GM06990 (cell line): ENCODE measurements at regions not wholly inside any gene's neighbourhood (a gene's known extent, or its start where the extent isn't known, plus 50 kb on each side); places are given as distances from the start of the nearest gene placed in this dataset.

Source experiments
- DNase-seq: peaks from one replicate; pipeline ENCODE4 v3.0.0-alpha.2; 2011; ENCODE audit not compliant: insufficient read length; ENCODE audit errors: extremely low read depth
- H3K27me3 ChIP-seq: replicated peaks from 2 replicates; pipeline ENCODE4 v1.6.0; 2011; ENCODE audit warnings: low read length; ENCODE audit not compliant: control insufficient read depth, insufficient read depth
- H3K36me3 ChIP-seq: 2 replicates; pipeline ENCODE4 v1.5.1; 2011; ENCODE audit warnings: low read length; ENCODE audit not compliant: control insufficient read depth, insufficient read depth
- H3K4me3 ChIP-seq: replicated peaks from 2 replicates; pipeline ENCODE4 v1.5.1; 2011; ENCODE audit warnings: low read depth, mild to moderate bottlenecking, control low read depth, low read length
- TF ChIP-seq, protein P1 (sequence below): IDR thresholded peaks from 2 replicates; pipeline ENCODE4 v1.5.1; 2011; ENCODE audit warnings: low read length, control low read depth, mild to moderate bottlenecking, inconsistent platforms; ENCODE audit not compliant: insufficient read depth, poor library complexity, severe bottlenecking

DNA sequence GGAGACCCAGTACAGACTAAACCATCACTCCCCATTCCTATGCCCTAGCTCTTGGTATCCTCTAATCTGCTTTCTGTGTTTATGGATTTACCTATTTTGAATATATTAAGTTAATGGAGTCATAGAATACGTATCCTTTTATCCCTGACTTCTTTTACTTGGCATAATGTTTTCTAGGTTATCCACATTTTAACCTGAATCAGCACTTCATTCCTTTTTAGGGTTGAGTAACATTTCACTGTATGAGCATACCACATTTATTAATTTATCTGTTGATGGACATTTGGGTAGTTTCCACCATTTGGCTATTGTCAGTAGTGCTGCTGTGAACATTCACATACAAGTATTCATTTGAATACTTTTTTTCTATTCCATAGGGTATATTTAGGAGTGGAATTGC, 157.3 kb upstream of the CTNNA2 start:
- Histone ChIP-seq H3K4me3 (no peak overlapping the region), H3K36me3 (no peaks in the 10 kb centered on the region), H3K27me3 (no peaks in the 10 kb centered on the region)
- no peak for DNase-seq
- TF ChIP-seq, protein P1, sequence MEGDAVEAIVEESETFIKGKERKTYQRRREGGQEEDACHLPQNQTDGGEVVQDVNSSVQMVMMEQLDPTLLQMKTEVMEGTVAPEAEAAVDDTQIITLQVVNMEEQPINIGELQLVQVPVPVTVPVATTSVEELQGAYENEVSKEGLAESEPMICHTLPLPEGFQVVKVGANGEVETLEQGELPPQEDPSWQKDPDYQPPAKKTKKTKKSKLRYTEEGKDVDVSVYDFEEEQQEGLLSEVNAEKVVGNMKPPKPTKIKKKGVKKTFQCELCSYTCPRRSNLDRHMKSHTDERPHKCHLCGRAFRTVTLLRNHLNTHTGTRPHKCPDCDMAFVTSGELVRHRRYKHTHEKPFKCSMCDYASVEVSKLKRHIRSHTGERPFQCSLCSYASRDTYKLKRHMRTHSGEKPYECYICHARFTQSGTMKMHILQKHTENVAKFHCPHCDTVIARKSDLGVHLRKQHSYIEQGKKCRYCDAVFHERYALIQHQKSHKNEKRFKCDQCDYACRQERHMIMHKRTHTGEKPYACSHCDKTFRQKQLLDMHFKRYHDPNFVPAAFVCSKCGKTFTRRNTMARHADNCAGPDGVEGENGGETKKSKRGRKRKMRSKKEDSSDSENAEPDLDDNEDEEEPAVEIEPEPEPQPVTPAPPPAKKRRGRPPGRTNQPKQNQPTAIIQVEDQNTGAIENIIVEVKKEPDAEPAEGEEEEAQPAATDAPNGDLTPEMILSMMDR = no peak

DNA sequence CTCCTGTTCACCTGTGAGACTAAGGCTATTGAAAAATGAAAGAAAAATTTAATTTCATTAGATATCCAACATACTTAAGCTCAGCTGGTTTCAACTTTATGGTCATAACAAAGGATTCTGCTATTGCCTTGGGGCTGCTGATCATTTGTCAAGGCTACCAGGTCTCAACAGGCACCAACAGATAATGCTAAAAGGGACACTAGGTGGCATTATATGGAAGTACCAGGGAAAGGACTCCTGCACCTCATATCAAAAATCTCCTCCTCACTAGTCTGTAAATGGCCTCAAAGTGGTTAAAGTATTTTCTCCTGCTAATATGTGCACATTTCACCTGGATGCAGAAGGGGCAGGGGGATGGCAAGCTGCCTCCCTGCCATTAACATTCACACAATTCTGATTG, 167.9 kb upstream of the REG3A start:
- no peak for DNase-seq
- H3K36me3 ChIP-seq = no peaks in the 10 kb centered on the region
- TF ChIP-seq, protein P1 = no peak
- no peak overlapping the region for H3K4me3 ChIP-seq
- no peaks in the 10 kb centered on the region for H3K27me3 ChIP-seq

DNA sequence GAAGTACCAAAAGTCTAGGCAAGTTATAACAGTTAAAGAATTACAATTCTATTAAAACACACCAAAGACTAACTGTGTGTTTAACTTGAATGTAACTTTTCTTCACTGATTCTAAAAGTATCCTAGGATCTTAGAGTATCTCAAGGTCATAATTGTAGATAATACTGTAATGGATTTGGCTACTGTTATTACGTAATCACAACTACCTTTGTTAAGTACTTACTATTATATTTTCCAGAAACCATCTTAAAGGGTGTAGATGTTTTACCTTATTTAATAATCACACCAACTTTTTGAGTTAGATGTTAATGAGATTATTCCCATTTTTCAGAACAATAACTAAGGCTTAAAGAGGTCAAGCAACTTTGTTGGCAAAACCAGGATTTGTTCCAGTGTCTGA, 161.3 kb upstream of the REG3A start:
- DNase-seq = no peak
- H3K4me3 ChIP-seq = no peak overlapping the region

DNA sequence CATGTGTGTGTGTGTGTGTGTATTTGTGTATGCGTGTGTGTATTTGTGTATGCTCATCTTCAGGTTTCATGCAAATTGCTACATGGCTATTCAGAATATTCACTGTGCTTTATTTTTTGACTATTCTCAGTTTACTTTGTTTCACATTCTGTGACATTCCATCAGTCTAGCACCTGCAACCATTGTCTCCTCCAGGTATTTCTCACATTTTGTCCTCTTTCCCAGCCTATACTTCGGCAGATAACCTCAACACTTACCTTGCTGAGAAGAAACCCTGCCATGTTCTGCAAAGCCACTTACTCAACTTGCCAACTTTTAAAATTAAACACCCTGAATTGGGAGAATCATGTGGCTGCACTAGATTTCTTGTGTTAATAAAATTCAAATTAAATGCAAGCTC, 135.4 kb upstream of the REG3A start:
- DNase-seq = no peak
- TF ChIP-seq, protein P1 = no peak
- Histone ChIP-seq H3K4me3 (no peak overlapping the region), H3K36me3 (no peaks in the 10 kb centered on the region), H3K27me3 (no peaks in the 10 kb centered on the region)

More for the DNA sequence above, 161.3 kb upstream of the REG3A start:
- H3K27me3 ChIP-seq = no peaks in the 10 kb centered on the region
- TF ChIP-seq, protein P1 = no peak
- no peaks in the 10 kb centered on the region for H3K36me3 ChIP-seq

DNA sequence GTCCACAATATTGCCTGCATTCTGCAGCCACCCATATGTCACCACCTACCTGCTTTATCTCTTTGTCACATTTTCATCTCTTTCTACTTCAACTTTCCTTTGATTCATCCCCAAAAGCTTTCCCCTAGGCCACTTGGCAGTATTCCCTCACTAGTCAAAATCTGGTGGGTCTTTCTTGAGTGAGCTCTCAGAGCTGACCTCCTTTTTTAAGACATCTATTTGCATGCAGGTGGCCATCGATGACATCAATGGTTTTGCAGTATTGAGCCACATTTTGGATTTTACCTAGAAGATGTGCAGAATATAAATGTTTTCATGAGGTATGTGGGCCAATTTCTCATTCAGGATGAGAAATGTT, 133.4 kb upstream of the REG3A start:
- Histone ChIP-seq H3K36me3 (no peaks in the 10 kb centered on the region), H3K27me3 (no peaks in the 10 kb centered on the region), H3K4me3 (no peak overlapping the region)

More for the DNA sequence above, 133.4 kb upstream of the REG3A start:
- TF ChIP-seq, protein P1 = no peak
- DNase-seq = no peak
